PFSK-1 (cell line): ENCODE measurements at regions not wholly inside any gene's neighbourhood (a gene's known extent, or its start where the extent isn't known, plus 50 kb on each side); places are given as distances from the start of the nearest gene placed in this dataset.

ENCODE experiments used
- FOXP2 ChIP-seq: optimal IDR thresholded peaks from 2 replicates; pipeline ENCODE3; 2011; ENCODE audit warnings: borderline replicate concordance, control low read depth, inconsistent platforms; ENCODE audit not compliant: insufficient read depth; ENCODE audit errors: extremely low read length, extremely low read depth
- POLR2AphosphoS5 ChIP-seq: IDR thresholded peaks from 2 replicates; pipeline ENCODE4 v1.6.1; 2012; ENCODE audit warnings: low read depth, mild to moderate bottlenecking, control low read depth, low read length, moderate library complexity
- REST ChIP-seq, 2 experiments: IDR thresholded peaks; 2 replicates each; pipeline versions ENCODE4 v1.6.1 to v1.8.0; 2011 to 2012; ENCODE audit warnings: low read depth in 2 of 2, low read length in 2 of 2, control low read depth in 1 of 2, inconsistent platforms in 1 of 2, mild to moderate bottlenecking in 1 of 2, moderate library complexity in 1 of 2; ENCODE audit not compliant: insufficient read depth in 1 of 2
- SIN3A ChIP-seq: IDR thresholded peaks from 2 replicates; pipeline ENCODE4 v1.6.1; 2012; ENCODE audit warnings: mild to moderate bottlenecking, low read length, moderate library complexity, borderline replicate concordance; ENCODE audit not compliant: insufficient read depth
- TAF1 ChIP-seq: IDR thresholded peaks from 2 replicates; pipeline ENCODE4 v1.6.1; 2012; ENCODE audit warnings: low read length, control low read depth, borderline replicate concordance; ENCODE audit not compliant: insufficient read depth

- TF ChIP-seq FOXP2 (no peak), SIN3A (no peak), POLR2AphosphoS5 (no peak), TAF1 (no peak), REST (IDR thresholded peaks at IDR 0.05; ENCODE audit: insufficient read depth in 1 of 2, low read depth in 2 of 2, low read length in 2 of 2) (no peak)
Measured at GRCh38 chr3:181764544-181764943, 52.8 kb downstream of the SOX2 start.

GRCh38 chr3:181770296-181770695 lies 58.6 kb downstream of the SOX2 start:
- no peak for TF ChIP-seq POLR2AphosphoS5

DNA sequence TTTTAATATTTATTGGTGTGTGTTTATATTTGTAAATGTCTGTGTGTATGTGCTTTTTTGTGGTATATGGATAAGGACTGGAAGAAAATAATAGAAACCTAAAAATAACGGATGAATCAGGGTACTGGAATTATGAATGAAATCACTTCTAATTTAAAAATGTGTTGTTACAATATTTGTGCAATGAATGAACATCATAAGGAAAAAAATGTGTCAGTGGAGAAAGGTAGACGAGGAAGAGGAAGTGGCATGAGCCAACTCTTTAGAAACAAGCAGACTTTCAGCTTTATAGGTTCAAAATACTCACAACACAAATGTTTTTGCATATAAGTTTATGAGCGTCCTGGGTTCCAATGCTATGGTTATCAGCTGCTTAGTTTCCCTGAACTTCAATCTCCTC lies 59.4 kb downstream of the SOX2 start:
- TF ChIP-seq TAF1, result no peak
- no peak for TF ChIP-seq SIN3A
- TF ChIP-seq REST (IDR thresholded peaks at IDR 0.05; ENCODE audit: insufficient read depth in 1 of 2, low read depth in 2 of 2, low read length in 2 of 2), result no peak
- no peak for TF ChIP-seq FOXP2
- no peak for TF ChIP-seq POLR2AphosphoS5

GRCh38 chr3:181772166-181772565 lies 60.4 kb downstream of the SOX2 start:
- no peak for TF ChIP-seq POLR2AphosphoS5
- TF ChIP-seq REST (IDR thresholded peaks at IDR 0.05; ENCODE audit: insufficient read depth in 1 of 2, low read depth in 2 of 2, low read length in 2 of 2), result no peak
- no peak for TF ChIP-seq FOXP2
- no peak for TF ChIP-seq SIN3A
- TF ChIP-seq TAF1, result no peak

- TF ChIP-seq REST (IDR thresholded peaks at IDR 0.05; ENCODE audit: insufficient read depth in 1 of 2, low read depth in 2 of 2, low read length in 2 of 2), result no peak
- TF ChIP-seq SIN3A, result no peak
- no peak for TF ChIP-seq FOXP2
- TF ChIP-seq POLR2AphosphoS5, result no peak
- TF ChIP-seq TAF1, result no peak
Measured at GRCh38 chr3:181773921-181774320, 62.2 kb downstream of the SOX2 start.
